Pancreas (tissue), 10 donors: ENCODE measurements at regions not wholly inside any gene's neighbourhood (a gene's known extent, or its start where the extent isn't known, plus 50 kb on each side); places are given as distances from the start of the nearest gene placed in this dataset.

ENCODE experiments used
- ATAC-seq, 4 donors: fragments of 200-7000 bp; cut with Tn5 transposase; one replicate each; pipeline versions ENCODE4 v1.8.0 to v1.9.1; 2020; ENCODE audit warnings: mild to moderate bottlenecking in 4 of 4, moderate library complexity in 4 of 4
- DNase-seq, 6 donors: peaks; one replicate each; pipeline ENCODE4 v3.0.0-alpha.2; 2020
- FAIRE-seq: peaks from 2 replicates; lab custom pipeline; 2012; peaks lifted over from hg19 to GRCh38; lab: Jason Lieb, UNC
- H3K27ac ChIP-seq, 4 donors: fragments of 200-600 bp; sonication (generic); 1 replicate in 3 of 4; 2 replicates in 1 of 4; pipeline versions ENCODE4 v1.5.0 to v1.8.0; 2020
- H3K27me3 ChIP-seq, 4 donors: fragments of 200-600 bp; one replicate each; pipeline ENCODE4 v1.8.0; 2021
- H3K36me3 ChIP-seq, 3 donors: fragments of 200-600 bp; sonication (generic) in 1 of 3; one replicate each; pipeline versions ENCODE4 v1.5.0 to v1.8.0; 2020 to 2021
- H3K4me1 ChIP-seq, 3 donors: fragments of 200-600 bp; one replicate each; pipeline ENCODE4 v1.8.0; 2021
- H3K4me3 ChIP-seq, 4 donors: fragments of 200-600 bp; sonication (generic) in 2 of 4; one replicate each; pipeline versions ENCODE4 v1.5.0 to v1.8.0; 2020 to 2021
- H3K9me3 ChIP-seq, 4 donors: fragments of 200-600 bp; one replicate each; pipeline ENCODE4 v1.8.0; 2021
- CTCF ChIP-seq, 4 donors: fragments of 200-600 bp; sonication (generic) in 3 of 4; IDR thresholded peaks; one replicate each; pipeline versions ENCODE4 v1.5.0 to v1.8.0; 2021; ENCODE audit warnings: antibody characterized with exemption in 4 of 4
- WGBS, 2 donors: extraction: QIAGEN DNeasy Blood & Tissue Kit; methylation state at CpG; one replicate each; pipeline ENCODE4 v1.1.7; 2013; 5-methylcytosine and 5-hydroxymethylcytosine counted together
- intact Hi-C, 3 donors: fragments of 100-400 bp; cut with DNase I; formaldehyde crosslinking; loops; one replicate each; pipeline versions ENCODE4 v1.11.1 to v1.14.2; 2022
- donor health status: healthy with polysubstance abuse.
- donor health status: DM: no; HTN: no; CAD: no; lungs with moderate emphysema.
- donor health status: DM: no; HTN: no; CAD: no.
- donor health status: control.
- donor health status: control.
- donor health status: Bipolar disorder and iron deficiency.
- donor health status: DM: yes; HTN: yes; CAD: no.
- donor health status: DM: no; HTN: no; CAD: no.
- donor health status: DM: no; HTN: no; CAD: no.
- donor health status: DM: yes; HTN: yes; CAD: no.

GRCh38 chr12:33794954-33795353 lies 227.3 kb upstream of the ALG10 start:
- no peak overlapping the region for H3K27ac ChIP-seq
- H3K4me3 ChIP-seq = no peak overlapping the region
- no peaks in the 10 kb centered on the region for H3K27me3 ChIP-seq
- no peak for TF ChIP-seq CTCF (IDR thresholded peaks at IDR 0.05)
- H3K36me3 ChIP-seq = no peaks in the 10 kb centered on the region
- ATAC-seq = no peak
- no peaks in the 10 kb centered on the region for H3K9me3 ChIP-seq
- intact Hi-C loops = no loop called here
- no peaks in the 10 kb centered on the region for H3K4me1 ChIP-seq
- no peak for FAIRE-seq
- DNase-seq = no peak

- TF ChIP-seq CTCF (IDR thresholded peaks at IDR 0.05) = no peak
- H3K9me3 ChIP-seq = no peaks in the 10 kb centered on the region
- no peaks in the 10 kb centered on the region for H3K4me1 ChIP-seq
- DNase-seq = no peak
- no peak overlapping the region for H3K27ac ChIP-seq
- 41 to 42% methylated on average over 3 of the region's 3 CpGs for WGBS, 2 donors
- intact Hi-C loops = no loop called here
- no peak for ATAC-seq
- H3K4me3 ChIP-seq = no peak overlapping the region
- no peaks in the 10 kb centered on the region for H3K36me3 ChIP-seq
- H3K27me3 ChIP-seq = no peaks in the 10 kb centered on the region
- FAIRE-seq = no peak
These were observed 226.8 kb upstream of the ALG10 start for GRCh38 chr12:33795536-33795935.

GRCh38 chr12:33813536-33813935 lies 208.8 kb upstream of the ALG10 start:
- FAIRE-seq (no peak), ATAC-seq (no peak)
- WGBS, 2 donors = 52 to 67% methylated on average over 2 of the region's 2 CpGs

GRCh38 chr12:33817713-33818112 lies 204.6 kb upstream of the ALG10 start:
- WGBS, 2 donors = 54 to 67% methylated on average over 1 of the region's 1 CpG
- no peak for TF ChIP-seq CTCF (IDR thresholded peaks at IDR 0.05)
- intact Hi-C loops = no loop called here
- FAIRE-seq = no peak
- DNase-seq = no peak
- Histone ChIP-seq H3K4me3 (no peak overlapping the region), H3K36me3 (no peaks in the 10 kb centered on the region), H3K4me1 (no peaks in the 10 kb centered on the region), H3K9me3 (no peaks in the 10 kb centered on the region), H3K27me3 (no peaks in the 10 kb centered on the region), H3K27ac (no peak overlapping the region)
- ATAC-seq = no peak

More at GRCh38 chr12:33813536-33813935, 208.8 kb upstream of the ALG10 start:
- Histone ChIP-seq H3K4me3 (no peak overlapping the region), H3K4me1 (no peaks in the 10 kb centered on the region), H3K27me3 (no peaks in the 10 kb centered on the region), H3K9me3 (no peaks in the 10 kb centered on the region), H3K36me3 (no peaks in the 10 kb centered on the region), H3K27ac (no peak overlapping the region)
- TF ChIP-seq CTCF (IDR thresholded peaks at IDR 0.05) = no peak
- DNase-seq = no peak
- intact Hi-C loops = no loop called here

GRCh38 chr12:33818313-33818712 lies 204.0 kb upstream of the ALG10 start:
- H3K4me1 ChIP-seq = no peaks in the 10 kb centered on the region
- H3K27me3 ChIP-seq = no peaks in the 10 kb centered on the region
- H3K27ac ChIP-seq = no peak overlapping the region
- DNase-seq (no peak), ATAC-seq (no peak), FAIRE-seq (no peak)
- H3K9me3 ChIP-seq = no peaks in the 10 kb centered on the region
- TF ChIP-seq CTCF (IDR thresholded peaks at IDR 0.05) = no peak
- H3K4me3 ChIP-seq = no peak overlapping the region
- 46 to 79% methylated on average over 5 of the region's 5 CpGs for WGBS, 2 donors
- no peaks in the 10 kb centered on the region for H3K36me3 ChIP-seq
- intact Hi-C loops = no loop called here
